C1 segment of cervical spinal cord (tissue), 14 donors: ENCODE measurements at regions not wholly inside any gene's neighbourhood (a gene's known extent, or its start where the extent isn't known, plus 50 kb on each side); places are given as distances from the start of the nearest gene placed in this dataset.
A peak's percentile ranks its signal among the peaks of the same experiment; 100 is the strongest.

Source experiments
- DNase-seq, 14 donors: peaks; one replicate each; lab custom pipeline; 2025; lab: John Stamatoyannopoulos, UW

- DNase-seq, result peak in 4 of 14 donors; percentile 2 to 39 (median 4)
Observed at GRCh38 chr7:55641273-55641691, 69.0 kb upstream of the VOPP1 start.

- no peak for DNase-seq
Observed at GRCh38 chr7:55639640-55640039, 67.3 kb upstream of the VOPP1 start.

- no peak for DNase-seq
Observed at GRCh38 chr7:55629051-55629677, 56.9 kb upstream of the VOPP1 start.

- no peak for DNase-seq
Observed at GRCh38 chr7:55624813-55625212, 52.5 kb upstream of the VOPP1 start.

- DNase-seq, result no peak
Observed at GRCh38 chr7:55623617-55624016, 51.3 kb upstream of the VOPP1 start.

- no peak for DNase-seq
Observed at GRCh38 chr7:55622241-55622640, 49.9 kb upstream of the VOPP1 start.
